ENCODE measurements at regions not wholly inside any gene's neighbourhood (a gene's known extent, or its start where the extent isn't known, plus 50 kb on each side); places are given as distances from the start of the nearest gene placed in this dataset.

DNA sequence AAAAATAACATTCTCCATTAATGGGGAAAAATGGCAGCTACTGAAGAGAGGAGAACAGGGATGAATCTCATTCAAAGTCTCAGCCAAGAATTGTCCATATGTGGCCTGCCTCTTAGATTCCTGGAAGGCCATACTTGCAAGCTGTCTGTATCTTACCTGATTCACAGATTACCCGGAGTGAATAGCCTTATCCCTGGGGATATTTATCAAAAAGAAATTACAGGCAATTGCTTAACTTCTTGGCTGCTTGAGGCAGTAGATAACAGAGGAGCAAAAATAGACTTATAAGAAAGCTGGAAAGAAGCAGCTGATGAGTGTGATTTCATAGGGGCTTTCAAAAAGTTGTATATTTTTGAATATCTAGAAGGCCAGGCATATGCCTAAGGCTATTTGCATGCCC, 68.8 kb upstream of the PPP1R2C start:
- Histone ChIP-seq H3K36me3 (no peaks in the 10 kb centered on the region), H3K4me1 (no peaks in the 10 kb centered on the region), H3K9me3 (peaks cover 0 to 9% (median 0%) of the 10 kb centered on the region in 4 donors), H3K27me3 (no peaks in the 10 kb centered on the region), H3K4me3 (no peak overlapping the region), H3K27ac (no peak overlapping the region)
- ATAC-seq (ENCODE audit: low FRiP score in 2 of 2), result no peak
- DNase-seq, result no peak
- WGBS, 2 donors, result 71 to 80% methylated on average over 1 of the region's 1 CpG
- no peak for TF ChIP-seq EP300 (IDR thresholded peaks at IDR 0.05)
- no peak for TF ChIP-seq POLR2A (IDR thresholded peaks at IDR 0.05)
- no peak for TF ChIP-seq POLR2AphosphoS5 (IDR thresholded peaks at IDR 0.05)
- TF ChIP-seq, protein P1, sequence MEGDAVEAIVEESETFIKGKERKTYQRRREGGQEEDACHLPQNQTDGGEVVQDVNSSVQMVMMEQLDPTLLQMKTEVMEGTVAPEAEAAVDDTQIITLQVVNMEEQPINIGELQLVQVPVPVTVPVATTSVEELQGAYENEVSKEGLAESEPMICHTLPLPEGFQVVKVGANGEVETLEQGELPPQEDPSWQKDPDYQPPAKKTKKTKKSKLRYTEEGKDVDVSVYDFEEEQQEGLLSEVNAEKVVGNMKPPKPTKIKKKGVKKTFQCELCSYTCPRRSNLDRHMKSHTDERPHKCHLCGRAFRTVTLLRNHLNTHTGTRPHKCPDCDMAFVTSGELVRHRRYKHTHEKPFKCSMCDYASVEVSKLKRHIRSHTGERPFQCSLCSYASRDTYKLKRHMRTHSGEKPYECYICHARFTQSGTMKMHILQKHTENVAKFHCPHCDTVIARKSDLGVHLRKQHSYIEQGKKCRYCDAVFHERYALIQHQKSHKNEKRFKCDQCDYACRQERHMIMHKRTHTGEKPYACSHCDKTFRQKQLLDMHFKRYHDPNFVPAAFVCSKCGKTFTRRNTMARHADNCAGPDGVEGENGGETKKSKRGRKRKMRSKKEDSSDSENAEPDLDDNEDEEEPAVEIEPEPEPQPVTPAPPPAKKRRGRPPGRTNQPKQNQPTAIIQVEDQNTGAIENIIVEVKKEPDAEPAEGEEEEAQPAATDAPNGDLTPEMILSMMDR (IDR thresholded peaks at IDR 0.05), result no peak

GRCh38 chrX:42855259-42855658, 77.3 kb upstream of the PPP1R2C start:
- DNase-seq, result no peak
- Histone ChIP-seq H3K9me3 (no peaks in the 10 kb centered on the region), H3K27ac (no peak overlapping the region), H3K4me1 (no peaks in the 10 kb centered on the region), H3K36me3 (no peaks in the 10 kb centered on the region), H3K4me3 (no peak overlapping the region), H3K27me3 (no peaks in the 10 kb centered on the region)
- WGBS, 2 donors, result 69 to 77% methylated on average over 2 of the region's 2 CpGs
- TF ChIP-seq POLR2AphosphoS5 (IDR thresholded peaks at IDR 0.05) (no peak), POLR2A (IDR thresholded peaks at IDR 0.05) (no peak), EP300 (IDR thresholded peaks at IDR 0.05) (no peak)
- TF ChIP-seq, protein P1 (IDR thresholded peaks at IDR 0.05), result no peak
- ATAC-seq (ENCODE audit: low FRiP score in 2 of 2), result no peak

DNA sequence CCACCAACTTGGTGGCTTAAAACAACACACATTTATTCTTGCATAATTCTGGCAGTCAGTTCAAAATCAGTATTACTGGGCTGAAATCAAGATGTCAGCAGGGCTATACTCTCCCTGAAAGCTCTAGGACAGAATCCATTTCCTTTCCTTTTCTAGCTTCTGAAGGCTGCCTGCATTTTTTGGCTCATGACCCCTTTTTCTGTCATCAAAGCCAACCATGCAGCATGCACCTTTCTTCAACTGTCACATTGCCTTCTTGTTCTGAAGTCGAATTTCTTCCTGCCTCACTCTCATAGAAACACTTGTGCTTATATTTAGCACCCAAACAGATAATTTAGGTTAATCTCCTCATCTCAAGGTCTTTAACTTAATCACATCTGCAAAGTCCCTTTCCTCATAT, 79.8 kb upstream of the PPP1R2C start:
- no peak overlapping the region for H3K27ac ChIP-seq
- 39 to 43% methylated on average over 1 of the region's 1 CpG for whole genome bisulfite sequencing, 2 donors
- TF ChIP-seq POLR2A (IDR thresholded peaks at IDR 0.05), result no peak
- TF ChIP-seq, protein P1 (IDR thresholded peaks at IDR 0.05), result no peak
- no peak for TF ChIP-seq EP300 (IDR thresholded peaks at IDR 0.05)
- no peak for TF ChIP-seq POLR2AphosphoS5 (IDR thresholded peaks at IDR 0.05)
- H3K36me3 ChIP-seq, result no peaks in the 10 kb centered on the region
- H3K4me3 ChIP-seq, result no peak overlapping the region
- no peaks in the 10 kb centered on the region for H3K4me1 ChIP-seq
- no peaks in the 10 kb centered on the region for H3K27me3 ChIP-seq
- H3K9me3 ChIP-seq, result no peaks in the 10 kb centered on the region
- DNase-seq (no peak), ATAC-seq (ENCODE audit: low FRiP score in 2 of 2) (no peak)

GRCh38 chrX:42869011-42869410, 91.0 kb upstream of the PPP1R2C start:
- TF ChIP-seq POLR2A (IDR thresholded peaks at IDR 0.05), result no peak
- TF ChIP-seq, protein P1 (IDR thresholded peaks at IDR 0.05), result no peak
- no peak for TF ChIP-seq EP300 (IDR thresholded peaks at IDR 0.05)
- TF ChIP-seq POLR2AphosphoS5 (IDR thresholded peaks at IDR 0.05), result no peak
- Histone ChIP-seq H3K9me3 (no peaks in the 10 kb centered on the region), H3K27me3 (no peaks in the 10 kb centered on the region), H3K4me1 (no peaks in the 10 kb centered on the region), H3K4me3 (no peak overlapping the region), H3K36me3 (no peaks in the 10 kb centered on the region), H3K27ac (no peak overlapping the region)
- WGBS, 2 donors, result 82 to 92% methylated on average over 3 of the region's 3 CpGs
- no peak for ATAC-seq (ENCODE audit: low FRiP score in 2 of 2)
- DNase-seq, result no peak

DNA sequence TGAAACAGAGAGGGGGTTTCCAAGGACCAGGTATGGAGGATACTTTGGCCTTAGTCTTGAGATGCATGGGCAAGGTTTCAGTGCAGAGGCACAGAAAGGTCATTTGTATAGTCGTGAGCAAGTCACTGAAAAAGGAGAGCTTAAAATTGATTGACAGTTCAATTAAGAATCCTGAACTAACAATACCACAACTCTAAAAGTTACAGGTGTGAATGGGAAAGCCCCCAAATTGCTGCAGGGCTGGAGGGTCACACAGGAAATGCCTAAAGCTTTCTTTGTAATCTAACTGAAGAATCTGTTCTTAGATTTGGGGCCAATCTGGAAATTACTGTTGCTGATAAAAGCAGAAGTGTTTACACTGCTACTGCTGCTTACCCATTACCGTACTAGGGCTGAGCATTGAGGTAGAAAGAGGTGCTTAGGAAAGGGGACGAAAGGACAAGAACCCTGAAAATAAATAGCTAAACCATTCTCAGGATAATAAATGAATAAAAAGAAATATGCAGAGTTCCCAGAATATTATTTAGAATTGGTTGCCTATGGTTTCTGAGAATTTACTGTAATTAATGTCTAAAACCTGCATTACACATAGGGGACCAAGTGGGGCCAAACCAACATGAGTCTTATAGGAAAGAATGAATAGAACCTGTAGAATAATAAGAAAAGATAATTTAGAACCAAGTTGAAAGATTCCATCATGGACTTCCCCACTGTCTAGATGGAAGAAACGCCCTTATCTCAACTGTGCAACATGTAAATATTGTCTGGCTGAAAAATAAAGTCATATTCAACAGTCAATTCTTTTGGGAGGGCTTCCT, 91.9 kb upstream of the PPP1R2C start:
- no peak overlapping the region for H3K27ac ChIP-seq
- H3K27me3 ChIP-seq, result no peaks in the 10 kb centered on the region
- H3K9me3 ChIP-seq, result no peaks in the 10 kb centered on the region
- no peaks in the 10 kb centered on the region for H3K36me3 ChIP-seq
- H3K4me3 ChIP-seq, result no peak overlapping the region
- WGBS, 2 donors, result 55 to 84% methylated on average over 4 of the region's 4 CpGs
- DNase-seq, result no peak
- ATAC-seq (ENCODE audit: low FRiP score in 2 of 2), result no peak
- no peaks in the 10 kb centered on the region for H3K4me1 ChIP-seq
- TF ChIP-seq, protein P1 (IDR thresholded peaks at IDR 0.05), result no peak
- TF ChIP-seq EP300 (IDR thresholded peaks at IDR 0.05) (no peak), POLR2AphosphoS5 (IDR thresholded peaks at IDR 0.05) (no peak), POLR2A (IDR thresholded peaks at IDR 0.05) (no peak)
